Naive B cell (primary cell): ENCODE measurements at regions not wholly inside any gene's neighbourhood (a gene's known extent, or its start where the extent isn't known, plus 50 kb on each side); places are given as distances from the start of the nearest gene placed in this dataset.

ENCODE experiments used
- ATAC-seq, 2 donors: fragments of 150-1000 bp; cut with Tn5 transposase; 2 replicates each; pipeline ENCODE4 v1.10.0; 2021; ENCODE audit warnings: low read depth in 2 of 2, mild to moderate bottlenecking in 2 of 2, moderate library complexity in 2 of 2
- DNase-seq: peaks from one replicate; pipeline ENCODE4 v3.0.0; 2022
- H3K27ac Mint-ChIP-seq, 6 donors: one replicate each; pipeline ENCODE4 v1.8.0; 2020 to 2022; ENCODE audit warnings: mild to moderate bottlenecking in 6 of 6, mixed read lengths in 6 of 6, moderate library complexity in 5 of 6, inconsistent platforms in 2 of 6
- H3K27me3 Mint-ChIP-seq, 3 donors: one replicate each; pipeline ENCODE4 v1.8.0; 2021 to 2022; ENCODE audit warnings: mixed read lengths in 3 of 3, mild to moderate bottlenecking in 1 of 3
- H3K36me3 Mint-ChIP-seq, 2 donors: one replicate each; pipeline ENCODE4 v1.8.0; 2020 to 2022; ENCODE audit warnings: mixed read lengths in 2 of 2, inconsistent platforms in 1 of 2, mild to moderate bottlenecking in 1 of 2
- H3K4me1 Mint-ChIP-seq, 3 donors: one replicate each; pipeline ENCODE4 v1.8.0; 2020 to 2022; ENCODE audit warnings: mixed read lengths in 3 of 3, inconsistent platforms in 1 of 3, mild to moderate bottlenecking in 1 of 3, moderate library complexity in 1 of 3
- H3K4me3 Mint-ChIP-seq, 8 donors: one replicate each; pipeline ENCODE4 v1.8.0; 2020 to 2022; ENCODE audit warnings: mild to moderate bottlenecking in 8 of 8, mixed read lengths in 8 of 8, moderate library complexity in 8 of 8, inconsistent platforms in 2 of 8
- H3K9me3 Mint-ChIP-seq, 7 donors: one replicate each; pipeline ENCODE4 v1.8.0; 2020 to 2022; ENCODE audit warnings: mixed read lengths in 7 of 7, mild to moderate bottlenecking in 5 of 7, inconsistent platforms in 2 of 7, moderate library complexity in 1 of 7

DNA sequence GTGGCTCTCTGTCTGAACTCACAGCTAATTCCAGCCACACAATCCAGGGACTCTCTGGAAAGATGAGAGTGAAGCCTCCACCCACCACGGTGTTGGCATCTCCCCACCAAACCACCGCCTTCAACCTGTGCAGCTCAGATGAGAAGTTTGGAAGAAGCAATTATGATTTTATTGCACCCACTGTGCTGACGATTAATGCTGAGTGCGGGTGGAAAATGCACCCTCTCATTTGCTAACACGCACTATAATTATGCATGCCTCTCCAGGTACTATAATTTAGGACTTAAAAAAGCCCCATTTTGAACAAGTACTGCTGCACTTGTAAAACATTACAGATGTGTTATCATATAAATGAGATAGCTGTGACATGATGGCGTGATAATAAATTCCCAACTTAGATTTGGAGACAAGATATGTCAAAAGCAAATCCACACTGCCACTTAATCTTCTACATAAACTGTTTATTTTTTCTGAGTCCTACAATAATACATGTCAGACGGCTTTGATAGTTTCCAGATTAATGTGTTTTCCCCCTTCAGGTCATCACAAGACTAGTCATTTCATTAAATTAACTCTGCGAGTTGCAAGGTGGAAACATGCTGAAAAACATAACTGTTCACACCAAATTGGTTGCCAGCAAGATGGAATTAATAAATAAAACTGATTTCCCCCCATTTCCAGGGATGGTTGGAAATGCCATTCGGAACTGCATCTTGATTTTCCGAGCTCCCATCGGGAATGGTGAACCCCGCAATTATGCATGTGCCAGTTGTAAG lies 466.5 kb upstream of the MAF start:
- Mint-ChIP-seq H3K36me3 (no peaks in the 10 kb centered on the region), H3K27me3 (no peaks in the 10 kb centered on the region), H3K4me3 (no peak overlapping the region), H3K27ac (no peak overlapping the region), H3K4me1 (no peaks in the 10 kb centered on the region), H3K9me3 (peaks cover 0 to 16% (median 2%) of the 10 kb centered on the region in 7 donors)
- DNase-seq (no peak), ATAC-seq (no peak)

GRCh38 chr16:80065541-80065940 lies 465.0 kb upstream of the MAF start:
- DNase-seq (no peak), ATAC-seq (no peak)
- Mint-ChIP-seq H3K4me1 (no peaks in the 10 kb centered on the region), H3K9me3 (peaks cover 0 to 16% (median 2%) of the 10 kb centered on the region in 7 donors), H3K27me3 (no peaks in the 10 kb centered on the region), H3K27ac (no peak overlapping the region), H3K4me3 (peak overlapping the region in 1 of 8 donors; percentile 1), H3K36me3 (no peaks in the 10 kb centered on the region)

- Mint-ChIP-seq H3K36me3 (no peaks in the 10 kb centered on the region), H3K9me3 (peaks cover 0 to 6% (median 0%) of the 10 kb centered on the region in 7 donors), H3K4me1 (no peaks in the 10 kb centered on the region), H3K27ac (no peak overlapping the region), H3K4me3 (no peak overlapping the region), H3K27me3 (no peaks in the 10 kb centered on the region)
- ATAC-seq (no peak), DNase-seq (no peak)
These were observed 463.2 kb upstream of the MAF start for GRCh38 chr16:80063713-80064069.

DNA sequence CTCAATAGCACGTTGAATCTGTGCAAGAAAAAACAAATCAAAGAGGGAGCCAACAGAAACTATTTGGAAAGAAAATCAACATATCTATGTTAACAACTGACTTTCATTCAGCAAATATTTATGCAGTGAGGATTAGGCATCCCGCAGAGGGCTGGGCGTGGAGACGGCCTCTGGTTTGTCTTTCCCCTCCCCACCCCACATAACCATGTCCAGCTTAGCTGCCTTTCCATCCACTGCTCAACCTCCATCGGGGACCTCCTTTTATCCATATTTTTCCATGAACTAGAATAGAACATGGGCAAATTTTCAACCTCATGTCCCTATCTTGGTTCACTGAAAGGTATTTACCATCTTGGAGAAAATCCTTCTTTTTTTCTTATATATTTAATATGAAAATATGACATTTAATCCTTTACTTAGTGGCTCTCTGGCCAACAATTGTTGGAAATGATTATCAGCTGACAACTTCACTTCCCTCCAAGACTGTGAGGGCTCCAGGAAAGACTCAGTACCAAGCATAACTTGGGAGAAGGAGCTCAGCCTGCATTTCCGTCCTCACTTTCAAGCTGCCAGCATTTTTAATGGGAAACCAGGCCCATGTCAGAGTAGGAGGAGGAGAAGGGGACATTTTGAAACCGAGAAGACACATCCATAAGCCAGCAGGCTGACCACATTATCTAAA lies 462.6 kb upstream of the MAF start:
- peak overlapping the region in 1 of 6 donors; percentile 57 for H3K27ac Mint-ChIP-seq
- H3K4me1 Mint-ChIP-seq: no peaks in the 10 kb centered on the region
- H3K4me3 Mint-ChIP-seq: no peak overlapping the region
- H3K36me3 Mint-ChIP-seq: no peaks in the 10 kb centered on the region
- H3K9me3 Mint-ChIP-seq: peaks cover 0 to 2% (median 0%) of the 10 kb centered on the region in 7 donors
- H3K27me3 Mint-ChIP-seq: no peaks in the 10 kb centered on the region
- ATAC-seq (no peak), DNase-seq (no peak)

DNA sequence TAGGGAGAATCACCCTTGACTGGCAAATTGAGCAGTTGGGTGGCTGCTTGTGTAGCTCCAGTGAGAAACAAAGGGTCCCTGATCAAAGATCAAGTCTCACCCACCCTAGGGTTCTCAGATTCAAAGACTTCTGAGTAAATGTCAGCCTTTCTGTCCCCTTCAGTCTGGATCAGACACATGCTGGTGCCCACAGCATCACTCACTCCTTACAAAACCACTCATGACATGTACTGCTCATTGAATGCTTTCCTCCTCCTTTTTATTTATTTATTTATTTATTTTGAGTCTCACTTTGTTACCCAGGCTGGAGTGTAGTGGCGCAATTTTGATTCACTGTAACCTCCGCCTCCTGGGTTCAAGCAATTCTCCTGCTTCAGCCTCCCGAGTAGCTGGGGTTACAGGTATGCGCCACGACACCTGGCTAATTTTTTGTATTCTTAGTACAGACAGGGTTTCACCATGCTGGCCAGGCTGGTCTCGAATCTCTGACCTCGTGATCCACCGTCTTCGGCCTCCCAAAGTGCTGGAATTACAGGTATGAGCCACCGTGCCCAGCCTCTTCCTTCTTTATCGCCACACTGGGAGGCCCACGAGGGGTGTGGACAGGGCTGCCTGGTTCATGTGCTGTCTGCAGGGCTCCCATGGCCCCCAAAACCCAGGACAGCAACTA lies 462.0 kb upstream of the MAF start:
- ATAC-seq (no peak), DNase-seq (no peak)
- peaks cover 0 to under 1% (median 0%) of the 10 kb centered on the region in 3 donors for H3K27me3 Mint-ChIP-seq
- no peak overlapping the region for H3K4me3 Mint-ChIP-seq
- H3K4me1 Mint-ChIP-seq: no peaks in the 10 kb centered on the region
- H3K9me3 Mint-ChIP-seq: peaks cover 0 to 2% (median 0%) of the 10 kb centered on the region in 7 donors
- H3K27ac Mint-ChIP-seq: no peak overlapping the region
- no peaks in the 10 kb centered on the region for H3K36me3 Mint-ChIP-seq

GRCh38 chr16:80060470-80060869 lies 459.9 kb upstream of the MAF start:
- Mint-ChIP-seq H3K9me3 (peaks cover 0 to 2% (median 0%) of the 10 kb centered on the region in 7 donors), H3K4me1 (no peaks in the 10 kb centered on the region), H3K27me3 (peaks cover 0 to 4% (median 0%) of the 10 kb centered on the region in 3 donors), H3K36me3 (no peaks in the 10 kb centered on the region), H3K27ac (no peak overlapping the region), H3K4me3 (no peak overlapping the region)
- no peak for DNase-seq
- ATAC-seq: no peak

GRCh38 chr16:80059836-80060235 lies 459.3 kb upstream of the MAF start:
- Mint-ChIP-seq H3K36me3 (no peaks in the 10 kb centered on the region), H3K4me1 (no peaks in the 10 kb centered on the region), H3K27me3 (peaks cover 0 to 4% (median 0%) of the 10 kb centered on the region in 3 donors), H3K4me3 (no peak overlapping the region), H3K9me3 (peaks cover 0 to 2% (median 0%) of the 10 kb centered on the region in 7 donors), H3K27ac (no peak overlapping the region)
- DNase-seq (no peak), ATAC-seq (no peak)

GRCh38 chr16:80058214-80058613 lies 457.7 kb upstream of the MAF start:
- no peaks in the 10 kb centered on the region for H3K4me1 Mint-ChIP-seq
- H3K27ac Mint-ChIP-seq: no peak overlapping the region
- H3K4me3 Mint-ChIP-seq: no peak overlapping the region
- H3K27me3 Mint-ChIP-seq: peaks cover 0 to 4% (median 0%) of the 10 kb centered on the region in 3 donors
- DNase-seq (no peak), ATAC-seq (no peak)
- H3K9me3 Mint-ChIP-seq: peaks cover 0 to 2% (median 0%) of the 10 kb centered on the region in 7 donors
- no peaks in the 10 kb centered on the region for H3K36me3 Mint-ChIP-seq

DNA sequence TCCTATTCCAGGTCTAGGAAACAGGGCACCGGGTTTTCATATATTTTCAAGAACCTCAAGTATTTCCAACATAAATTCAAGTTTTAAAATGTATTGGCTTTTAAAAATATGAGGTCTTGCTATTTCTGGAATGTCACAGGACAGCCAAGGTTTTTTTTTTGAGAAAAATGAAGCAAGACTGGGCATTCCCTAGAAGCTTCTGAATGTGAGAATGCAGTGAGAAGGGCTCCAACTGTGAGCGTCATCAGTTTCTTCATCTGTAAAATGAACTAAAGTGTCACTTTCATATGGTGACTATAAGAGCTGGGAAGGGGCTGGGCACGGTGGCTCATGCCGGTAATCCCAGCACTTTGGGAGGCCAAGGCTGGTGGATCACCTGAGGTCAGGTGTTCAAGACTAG lies 455.8 kb upstream of the MAF start:
- no peak for DNase-seq
- Mint-ChIP-seq H3K27me3 (peaks cover 0 to 4% (median 0%) of the 10 kb centered on the region in 3 donors), H3K4me1 (no peaks in the 10 kb centered on the region)

GRCh38 chr16:80055831-80056230 lies 455.3 kb upstream of the MAF start:
- no peak overlapping the region for H3K27ac Mint-ChIP-seq
- no peaks in the 10 kb centered on the region for H3K9me3 Mint-ChIP-seq
- peaks cover 0 to 4% (median 0%) of the 10 kb centered on the region in 3 donors for H3K27me3 Mint-ChIP-seq
- H3K36me3 Mint-ChIP-seq: no peaks in the 10 kb centered on the region
- no peak overlapping the region for H3K4me3 Mint-ChIP-seq
- no peak for DNase-seq
- ATAC-seq: no peak
- H3K4me1 Mint-ChIP-seq: no peaks in the 10 kb centered on the region

More for the DNA sequence above, 455.8 kb upstream of the MAF start:
- H3K27ac Mint-ChIP-seq: no peak overlapping the region
- no peaks in the 10 kb centered on the region for H3K36me3 Mint-ChIP-seq
- ATAC-seq: no peak
- no peak overlapping the region for H3K4me3 Mint-ChIP-seq
- no peaks in the 10 kb centered on the region for H3K9me3 Mint-ChIP-seq

DNA sequence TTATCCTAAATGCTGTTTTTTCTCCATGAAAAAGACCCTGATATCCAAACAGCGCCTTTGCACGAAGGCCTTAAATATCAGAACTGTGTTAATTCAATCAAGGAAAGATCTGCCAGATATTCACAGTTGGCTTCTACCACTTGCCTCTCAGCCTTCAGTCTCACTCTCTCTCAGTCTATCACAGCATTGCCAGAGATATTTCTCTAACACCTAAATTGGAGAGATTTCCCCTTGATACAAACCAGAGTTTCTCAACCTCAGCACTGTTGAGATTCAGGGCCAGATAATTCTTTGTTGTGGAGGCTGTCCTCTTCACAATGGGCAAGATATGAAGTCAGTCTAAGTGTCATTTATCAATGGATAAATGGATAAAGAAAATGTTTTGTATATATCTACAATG lies 454.1 kb upstream of the MAF start:
- H3K27ac Mint-ChIP-seq: no peak overlapping the region
- H3K4me3 Mint-ChIP-seq: no peak overlapping the region
- DNase-seq (no peak), ATAC-seq (no peak)
- no peaks in the 10 kb centered on the region for H3K9me3 Mint-ChIP-seq
- peaks cover 0 to 8% (median 0%) of the 10 kb centered on the region in 3 donors for H3K27me3 Mint-ChIP-seq
- H3K4me1 Mint-ChIP-seq: no peaks in the 10 kb centered on the region
- H3K36me3 Mint-ChIP-seq: no peaks in the 10 kb centered on the region

- no peak for ATAC-seq
- H3K4me1 Mint-ChIP-seq: no peaks in the 10 kb centered on the region
These were observed 450.5 kb upstream of the MAF start for GRCh38 chr16:80051040-80051439.

DNA sequence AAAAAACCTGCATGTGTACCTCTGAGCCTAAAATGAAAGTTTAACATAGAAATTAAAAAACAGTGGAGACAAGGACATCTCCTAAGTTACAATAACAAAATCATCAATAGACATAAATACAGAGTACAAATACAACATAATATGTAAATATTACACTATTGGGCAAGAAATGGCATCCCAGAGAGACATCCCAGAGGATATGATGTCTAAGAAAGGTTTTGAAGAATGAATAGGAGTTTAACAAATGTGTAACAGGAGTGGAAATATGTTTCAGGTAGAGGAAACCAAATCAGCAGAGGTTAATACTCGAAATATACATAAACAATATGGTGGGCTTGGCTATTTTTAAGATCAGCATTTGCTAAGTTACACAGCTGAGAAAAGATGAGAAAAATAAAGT lies 447.7 kb upstream of the MAF start:
- H3K4me3 Mint-ChIP-seq: no peak overlapping the region
- DNase-seq: no peak
- H3K27ac Mint-ChIP-seq: no peak overlapping the region
- peaks cover 0 to 13% (median 2%) of the 10 kb centered on the region in 7 donors for H3K9me3 Mint-ChIP-seq
- no peaks in the 10 kb centered on the region for H3K4me1 Mint-ChIP-seq
- H3K27me3 Mint-ChIP-seq: peaks cover 0 to 8% (median under 1%) of the 10 kb centered on the region in 3 donors
- H3K36me3 Mint-ChIP-seq: no peaks in the 10 kb centered on the region
- ATAC-seq: no peak

More at GRCh38 chr16:80051040-80051439, 450.5 kb upstream of the MAF start:
- Mint-ChIP-seq H3K27me3 (peaks cover 0 to 7% (median 0%) of the 10 kb centered on the region in 3 donors), H3K4me3 (no peak overlapping the region), H3K27ac (no peak overlapping the region), H3K36me3 (no peaks in the 10 kb centered on the region), H3K9me3 (peaks cover 0 to 13% (median 2%) of the 10 kb centered on the region in 7 donors)
- no peak for DNase-seq
